SK-N-SH (cell line): ENCODE measurements at regions not wholly inside any gene's neighbourhood (a gene's known extent, or its start where the extent isn't known, plus 50 kb on each side); places are given as distances from the start of the nearest gene placed in this dataset.

Experiments used
- CTCF ChIA-PET: fragments of 300-600, 350-600 bp; formaldehyde crosslinking; extraction: SDS; loops from one replicate; lab custom pipeline; 2021; lab: Yijun Ruan, JAX
- POLR2A ChIA-PET: fragments of 350-600 bp; sonication (Branson Sonifier 250); formaldehyde crosslinking; extraction: SDS; loops from one replicate; lab custom pipeline; 2020; ENCODE audit warnings: antibody characterized with exemption, inconsistent platforms; lab: Yijun Ruan, JAX
- DNase-seq: peaks from one replicate; pipeline ENCODE4 v3.0.0; 2012
- H2AFZ ChIP-seq: fragments of 200-600 bp; sonication (generic); 2 replicates; pipeline ENCODE4 v1.8.1; 2016; ENCODE audit warnings: antibody characterized with exemption, mild to moderate bottlenecking, low read depth
- H3F3A ChIP-seq: fragments of 200-600 bp; sonication (generic); replicated peaks from 2 replicates; pipeline ENCODE3; 2016; ENCODE audit warnings: antibody characterized with exemption, mild to moderate bottlenecking; ENCODE audit not compliant: insufficient read depth
- H3K27ac ChIP-seq, 2 experiments: fragments of 200-500 bp in 1 of 2; fragments of 200-600 bp in 1 of 2; sonication (Bioruptor generic) in 1 of 2; sonication (generic), shearing (Covaris generic) in 1 of 2; 2 replicates each; pipeline versions ENCODE4 v1.5.1 to v1.6.1; 2014 to 2016; ENCODE audit warnings: low read depth in 2 of 2, inconsistent platforms in 1 of 2, low read length in 1 of 2, mild to moderate bottlenecking in 1 of 2, mixed read lengths in 1 of 2
- H3K27me3 ChIP-seq: fragments of 200-600 bp; sonication (generic), shearing (Covaris generic); 2 replicates; pipeline ENCODE4 v1.6.1; 2016; ENCODE audit warnings: mixed run types; ENCODE audit not compliant: insufficient read depth
- H3K36me3 ChIP-seq, 2 experiments: fragments of 200-500 bp in 1 of 2; fragments of 200-600 bp in 1 of 2; sonication (Bioruptor generic) in 1 of 2; sonication (generic) in 1 of 2; replicated peaks in 1 of 2; 2 replicates each; pipeline versions ENCODE3 to v1.5.1; 2014 to 2016; ENCODE audit warnings: low read length in 1 of 2, mild to moderate bottlenecking in 1 of 2; ENCODE audit not compliant: insufficient read depth in 2 of 2, control insufficient read depth in 1 of 2
- H3K4me1 ChIP-seq, 2 experiments: fragments of 200-500 bp in 1 of 2; fragments of 200-600 bp in 1 of 2; sonication (Bioruptor generic) in 1 of 2; sonication (generic), shearing (Covaris generic) in 1 of 2; 2 replicates each; pipeline versions ENCODE4 v1.5.1 to v1.6.1; 2014 to 2016; ENCODE audit warnings: low read depth in 1 of 2, low read length in 1 of 2, mixed run types in 1 of 2; ENCODE audit not compliant: insufficient read depth in 2 of 2, control insufficient read depth in 1 of 2
- H3K4me2 ChIP-seq: fragments of 200-600 bp; sonication (generic), shearing (Covaris generic); 2 replicates; pipeline ENCODE4 v1.6.1; 2017; ENCODE audit warnings: mixed run types
- H3K4me3 ChIP-seq, 2 experiments: fragments of 200-500 bp in 1 of 2; fragments of 200-600 bp in 1 of 2; sonication (Bioruptor generic) in 1 of 2; sonication (generic), shearing (Covaris generic) in 1 of 2; 2 replicates each; pipeline versions ENCODE4 v1.5.1 to v1.8.1; 2014 to 2016; ENCODE audit warnings: low read depth in 2 of 2, inconsistent platforms in 1 of 2, low read length in 1 of 2, mild to moderate bottlenecking in 1 of 2, mixed read lengths in 1 of 2, moderate library complexity in 1 of 2
- H3K79me2 ChIP-seq: fragments of 200-600 bp; sonication (generic); 2 replicates; pipeline ENCODE4 v1.8.1; 2017; ENCODE audit warnings: mild to moderate bottlenecking; ENCODE audit not compliant: insufficient read depth
- H3K9ac ChIP-seq: fragments of 200-600 bp; sonication (generic); 2 replicates; pipeline ENCODE4 v1.6.1; 2017; ENCODE audit warnings: mixed run types
- H3K9me2 ChIP-seq: fragments of 200-600 bp; sonication (generic); 2 replicates; pipeline ENCODE4 v1.6.1; 2017; ENCODE audit warnings: mixed run types
- H3K9me3 ChIP-seq: fragments of 200-600 bp; sonication (generic); 2 replicates; pipeline ENCODE4 v1.6.1; 2017; ENCODE audit warnings: mixed run types, mild to moderate bottlenecking, moderate library complexity
- H4K20me1 ChIP-seq: fragments of 200-600 bp; sonication (generic); 2 replicates; pipeline ENCODE4 v1.6.1; 2017; ENCODE audit warnings: mild to moderate bottlenecking, mixed run types; ENCODE audit not compliant: insufficient read depth
- EP300 ChIP-seq, 2 experiments: IDR thresholded peaks; 2 replicates each; pipeline versions ENCODE4 v1.4.0 to v1.6.1; 2012; ENCODE audit warnings: borderline replicate concordance in 1 of 2, low read depth in 1 of 2, low read length in 1 of 2
- GABPA ChIP-seq: IDR thresholded peaks from 2 replicates; pipeline ENCODE4 v1.4.0; 2012; ENCODE audit warnings: low read depth, mild to moderate bottlenecking
- GATA2 ChIP-seq: sonication (generic); formaldehyde crosslinking; IDR thresholded peaks from 2 replicates; pipeline ENCODE4 v1.5.0; 2020; ENCODE audit warnings: mild to moderate bottlenecking, missing genetic modification reagents
- MEF2A ChIP-seq: IDR thresholded peaks from 2 replicates; pipeline ENCODE4 v1.4.0; 2012; ENCODE audit warnings: low read depth, borderline replicate concordance
- MXI1 ChIP-seq: IDR thresholded peaks from 2 replicates; pipeline ENCODE4 v1.6.1; 2012; ENCODE audit warnings: mild to moderate bottlenecking, low read depth, low read length, improper control_type of control experiment
- NRF1 ChIP-seq: IDR thresholded peaks from 2 replicates; pipeline ENCODE4 v1.6.1; 2012; ENCODE audit warnings: low read depth, mild to moderate bottlenecking, low read length
- RAD21 ChIP-seq: IDR thresholded peaks from 2 replicates; pipeline ENCODE4 v1.6.1; 2012; ENCODE audit warnings: mild to moderate bottlenecking, low read length
- RCOR1 ChIP-seq: fragments of 150-350 bp; IDR thresholded peaks from 2 replicates; pipeline ENCODE4 v1.6.1; 2017; ENCODE audit warnings: antibody characterized with exemption, low read length
- RFX5 ChIP-seq: IDR thresholded peaks from 2 replicates; pipeline ENCODE4 v1.6.1; 2012; ENCODE audit warnings: mild to moderate bottlenecking, improper control_type of control experiment, low read length
- USF2 ChIP-seq: fragments of 150-350 bp; IDR thresholded peaks from 2 replicates; pipeline ENCODE4 v1.6.1; 2017; ENCODE audit warnings: antibody characterized with exemption, low read length, low read depth, borderline replicate concordance
- WGBS: methylation state at CpG from one replicate; pipeline ENCODE4 v1.1.6; 2017; ENCODE audit warnings: low lambda C conversion rate; 5-methylcytosine and 5-hydroxymethylcytosine counted together
- TF ChIP-seq, protein P1 (sequence below): IDR thresholded peaks from 2 replicates; pipeline ENCODE4 v1.4.0; 2012; ENCODE audit warnings: low read depth
- TF ChIP-seq, protein P2 (sequence below): fragments of 200-600 bp; sonication (generic); IDR thresholded peaks from 2 replicates; pipeline ENCODE4 v1.6.1; 2017; ENCODE audit warnings: antibody characterized with exemption, mild to moderate bottlenecking, moderate library complexity
- TF ChIP-seq, protein P3 (sequence below): IDR thresholded peaks from 2 replicates; pipeline ENCODE4 v1.6.1; 2012; ENCODE audit warnings: mild to moderate bottlenecking, low read depth, low read length, moderate library complexity

- Histone ChIP-seq H3K4me1 (peaks cover 0 to 16% of the 10 kb centered on the region in 2 experiments; a peak in 2 of 4 replicates), H3K9ac (no peak overlapping the region), H3K4me2 (no peak overlapping the region), H3K27me3 (no peaks in the 10 kb centered on the region), H3K36me3 (peaks cover 0 to 6% of the 10 kb centered on the region in 2 experiments), H2AFZ (no peak overlapping the region), H3K79me2 (peaks cover 9% of the 10 kb centered on the region), H3K9me3 (no peaks in the 10 kb centered on the region), H3K9me2 (no peaks in the 10 kb centered on the region), H3F3A (no peaks in the 10 kb centered on the region), H4K20me1 (peaks cover 4% of the 10 kb centered on the region; the same call in 1 of the 2 replicates), H3K27ac (peak overlapping the region in 1 of 2 experiments; percentile 75; a peak in 2 of 4 replicates), H3K4me3 (no peak overlapping the region)
- peak; percentile 47 for DNase-seq
- WGBS: 63% methylated on average over 3 of the region's 3 CpGs
- ChIA-PET POLR2A (no interaction called here), CTCF (no interaction called here)
- TF ChIP-seq EP300 (IDR thresholded peaks at IDR 0.05; ENCODE audit: borderline replicate concordance in 1 of 2, low read depth in 1 of 2, low read length in 1 of 2) (peak in 1 of 2 experiments; percentile 63; a peak in 2 of 4 replicates), RCOR1 (0 out of 2 replicates have a peak, but pooled peaks have one; percentile 41), MEF2A (no peak)
These were observed 193.1 kb downstream of the SLIT2 start for GRCh38 chr4:20444599-20445337.

- ChIA-PET POLR2A (no interaction called here), CTCF (interaction anchor here (0.8 kb wide), 1 partner anchor 15 kb away, joined by 3 read pairs; no protein-coding TSS in a partner anchor)
- H2AFZ ChIP-seq: no peak overlapping the region
These were observed 194.4 kb downstream of the SLIT2 start for GRCh38 chr4:20445933-20446723.

More at GRCh38 chr4:20445933-20446723, 194.4 kb downstream of the SLIT2 start:
- no peaks in the 10 kb centered on the region for H3K27me3 ChIP-seq
- no peaks in the 10 kb centered on the region for H3K9me2 ChIP-seq
- peaks cover 9% of the 10 kb centered on the region for H3K79me2 ChIP-seq
- peaks cover 0 to 16% of the 10 kb centered on the region in 2 experiments; a peak in 2 of 4 replicates for H3K4me1 ChIP-seq
- H3K9me3 ChIP-seq: no peaks in the 10 kb centered on the region
- no peak overlapping the region for H3K9ac ChIP-seq
- WGBS: 76% methylated on average over 5 of the region's 5 CpGs
- H3K4me3 ChIP-seq: no peak overlapping the region
- H3F3A ChIP-seq: no peaks in the 10 kb centered on the region
- H3K36me3 ChIP-seq: peaks cover 0 to 6% of the 10 kb centered on the region in 2 experiments
- no peaks in the 10 kb centered on the region; the same call in 1 of the 2 replicates for H4K20me1 ChIP-seq
- no peak overlapping the region for H3K4me2 ChIP-seq
- peak overlapping the region in 1 of 2 experiments; percentile 74; a peak in 2 of 4 replicates for H3K27ac ChIP-seq
- TF ChIP-seq RAD21 (no peak), NRF1 (no peak), RCOR1 (no peak), RFX5 (no peak), USF2 (no peak), GABPA (no peak), MXI1 (no peak), GATA2 (CRISPR knock-in tag) (no peak)
- TF ChIP-seq, protein P1, sequence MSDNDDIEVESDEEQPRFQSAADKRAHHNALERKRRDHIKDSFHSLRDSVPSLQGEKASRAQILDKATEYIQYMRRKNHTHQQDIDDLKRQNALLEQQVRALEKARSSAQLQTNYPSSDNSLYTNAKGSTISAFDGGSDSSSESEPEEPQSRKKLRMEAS: no peak
- TF ChIP-seq, protein P2, sequence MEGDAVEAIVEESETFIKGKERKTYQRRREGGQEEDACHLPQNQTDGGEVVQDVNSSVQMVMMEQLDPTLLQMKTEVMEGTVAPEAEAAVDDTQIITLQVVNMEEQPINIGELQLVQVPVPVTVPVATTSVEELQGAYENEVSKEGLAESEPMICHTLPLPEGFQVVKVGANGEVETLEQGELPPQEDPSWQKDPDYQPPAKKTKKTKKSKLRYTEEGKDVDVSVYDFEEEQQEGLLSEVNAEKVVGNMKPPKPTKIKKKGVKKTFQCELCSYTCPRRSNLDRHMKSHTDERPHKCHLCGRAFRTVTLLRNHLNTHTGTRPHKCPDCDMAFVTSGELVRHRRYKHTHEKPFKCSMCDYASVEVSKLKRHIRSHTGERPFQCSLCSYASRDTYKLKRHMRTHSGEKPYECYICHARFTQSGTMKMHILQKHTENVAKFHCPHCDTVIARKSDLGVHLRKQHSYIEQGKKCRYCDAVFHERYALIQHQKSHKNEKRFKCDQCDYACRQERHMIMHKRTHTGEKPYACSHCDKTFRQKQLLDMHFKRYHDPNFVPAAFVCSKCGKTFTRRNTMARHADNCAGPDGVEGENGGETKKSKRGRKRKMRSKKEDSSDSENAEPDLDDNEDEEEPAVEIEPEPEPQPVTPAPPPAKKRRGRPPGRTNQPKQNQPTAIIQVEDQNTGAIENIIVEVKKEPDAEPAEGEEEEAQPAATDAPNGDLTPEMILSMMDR: no peak
- TF ChIP-seq, protein P3, sequence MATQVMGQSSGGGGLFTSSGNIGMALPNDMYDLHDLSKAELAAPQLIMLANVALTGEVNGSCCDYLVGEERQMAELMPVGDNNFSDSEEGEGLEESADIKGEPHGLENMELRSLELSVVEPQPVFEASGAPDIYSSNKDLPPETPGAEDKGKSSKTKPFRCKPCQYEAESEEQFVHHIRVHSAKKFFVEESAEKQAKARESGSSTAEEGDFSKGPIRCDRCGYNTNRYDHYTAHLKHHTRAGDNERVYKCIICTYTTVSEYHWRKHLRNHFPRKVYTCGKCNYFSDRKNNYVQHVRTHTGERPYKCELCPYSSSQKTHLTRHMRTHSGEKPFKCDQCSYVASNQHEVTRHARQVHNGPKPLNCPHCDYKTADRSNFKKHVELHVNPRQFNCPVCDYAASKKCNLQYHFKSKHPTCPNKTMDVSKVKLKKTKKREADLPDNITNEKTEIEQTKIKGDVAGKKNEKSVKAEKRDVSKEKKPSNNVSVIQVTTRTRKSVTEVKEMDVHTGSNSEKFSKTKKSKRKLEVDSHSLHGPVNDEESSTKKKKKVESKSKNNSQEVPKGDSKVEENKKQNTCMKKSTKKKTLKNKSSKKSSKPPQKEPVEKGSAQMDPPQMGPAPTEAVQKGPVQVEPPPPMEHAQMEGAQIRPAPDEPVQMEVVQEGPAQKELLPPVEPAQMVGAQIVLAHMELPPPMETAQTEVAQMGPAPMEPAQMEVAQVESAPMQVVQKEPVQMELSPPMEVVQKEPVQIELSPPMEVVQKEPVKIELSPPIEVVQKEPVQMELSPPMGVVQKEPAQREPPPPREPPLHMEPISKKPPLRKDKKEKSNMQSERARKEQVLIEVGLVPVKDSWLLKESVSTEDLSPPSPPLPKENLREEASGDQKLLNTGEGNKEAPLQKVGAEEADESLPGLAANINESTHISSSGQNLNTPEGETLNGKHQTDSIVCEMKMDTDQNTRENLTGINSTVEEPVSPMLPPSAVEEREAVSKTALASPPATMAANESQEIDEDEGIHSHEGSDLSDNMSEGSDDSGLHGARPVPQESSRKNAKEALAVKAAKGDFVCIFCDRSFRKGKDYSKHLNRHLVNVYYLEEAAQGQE: no peak
- no peak for DNase-seq
